ENCODE measurements at regions not wholly inside any gene's neighbourhood (a gene's known extent, or its start where the extent isn't known, plus 50 kb on each side); places are given as distances from the start of the nearest gene placed in this dataset.

DNA sequence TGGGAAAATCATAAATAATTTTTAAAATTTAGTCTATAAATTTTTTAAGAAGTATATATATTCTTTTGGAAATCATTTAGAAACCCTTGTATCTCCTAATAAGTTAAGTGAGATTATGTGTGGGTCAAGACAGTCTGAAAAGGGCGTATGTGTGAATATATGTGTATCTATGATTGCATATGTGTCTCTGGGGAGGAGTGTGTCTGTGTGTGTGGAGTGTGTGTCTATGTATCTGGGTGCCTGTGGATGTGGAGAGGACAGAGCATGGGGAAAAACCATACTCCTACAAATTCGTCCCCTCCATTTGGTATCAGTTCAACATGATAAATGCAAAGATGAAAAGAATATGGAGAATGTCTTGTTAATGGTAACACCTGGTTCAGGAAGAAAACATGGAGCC is 342.0 kb upstream of the ACTBL2 start:
- intact Hi-C loops (cut with DNase I; ENCODE audit: low total_unique reads), result loop anchor here (5.0 kb wide), 1 partner anchor 128 kb away; no protein-coding TSS in a partner anchor
- no peak overlapping the region for H3K4me3 ChIP-seq (ENCODE audit: low read depth, poor library complexity, severe bottlenecking)
- WGBS, 2 donors, result 81 to 82% methylated on average over 2 of the region's 2 CpGs
- no peak for TF ChIP-seq POLR2A (IDR thresholded peaks at IDR 0.05)
- TF ChIP-seq, protein P1, sequence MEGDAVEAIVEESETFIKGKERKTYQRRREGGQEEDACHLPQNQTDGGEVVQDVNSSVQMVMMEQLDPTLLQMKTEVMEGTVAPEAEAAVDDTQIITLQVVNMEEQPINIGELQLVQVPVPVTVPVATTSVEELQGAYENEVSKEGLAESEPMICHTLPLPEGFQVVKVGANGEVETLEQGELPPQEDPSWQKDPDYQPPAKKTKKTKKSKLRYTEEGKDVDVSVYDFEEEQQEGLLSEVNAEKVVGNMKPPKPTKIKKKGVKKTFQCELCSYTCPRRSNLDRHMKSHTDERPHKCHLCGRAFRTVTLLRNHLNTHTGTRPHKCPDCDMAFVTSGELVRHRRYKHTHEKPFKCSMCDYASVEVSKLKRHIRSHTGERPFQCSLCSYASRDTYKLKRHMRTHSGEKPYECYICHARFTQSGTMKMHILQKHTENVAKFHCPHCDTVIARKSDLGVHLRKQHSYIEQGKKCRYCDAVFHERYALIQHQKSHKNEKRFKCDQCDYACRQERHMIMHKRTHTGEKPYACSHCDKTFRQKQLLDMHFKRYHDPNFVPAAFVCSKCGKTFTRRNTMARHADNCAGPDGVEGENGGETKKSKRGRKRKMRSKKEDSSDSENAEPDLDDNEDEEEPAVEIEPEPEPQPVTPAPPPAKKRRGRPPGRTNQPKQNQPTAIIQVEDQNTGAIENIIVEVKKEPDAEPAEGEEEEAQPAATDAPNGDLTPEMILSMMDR (IDR thresholded peaks at IDR 0.05), result no peak
- no peak for DNase-seq (ENCODE audit: low spot score in 2 of 2)

DNA sequence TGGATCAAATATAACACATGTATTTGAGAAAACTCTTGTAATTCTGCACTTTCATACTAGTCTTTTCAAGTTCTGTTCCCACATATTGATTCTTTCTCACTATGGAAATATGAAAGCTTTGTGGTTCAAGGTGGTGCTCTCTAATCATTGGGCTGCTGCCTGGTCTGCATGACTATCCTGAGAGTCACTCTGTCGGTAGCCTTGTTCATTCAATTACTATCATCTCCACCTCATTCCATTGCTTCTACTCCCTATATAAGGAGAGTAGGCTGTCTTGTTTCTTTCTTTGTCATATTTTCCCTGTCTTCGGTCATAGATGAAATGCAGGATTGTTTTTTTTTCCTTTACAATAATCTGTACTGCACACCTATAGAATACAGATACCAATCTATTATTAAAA is 341.4 kb upstream of the ACTBL2 start:
- intact Hi-C loops (cut with DNase I; ENCODE audit: low total_unique reads), result loop anchor here (5.0 kb wide), 1 partner anchor 128 kb away; no protein-coding TSS in a partner anchor
- no peak overlapping the region for H3K4me3 ChIP-seq (ENCODE audit: low read depth, poor library complexity, severe bottlenecking)
- WGBS, 2 donors, result 54 to 83% methylated on average over 2 of the region's 2 CpGs
- no peak for TF ChIP-seq POLR2A (IDR thresholded peaks at IDR 0.05)
- TF ChIP-seq, protein P1 (IDR thresholded peaks at IDR 0.05), result no peak
- no peak for DNase-seq (ENCODE audit: low spot score in 2 of 2)

DNA sequence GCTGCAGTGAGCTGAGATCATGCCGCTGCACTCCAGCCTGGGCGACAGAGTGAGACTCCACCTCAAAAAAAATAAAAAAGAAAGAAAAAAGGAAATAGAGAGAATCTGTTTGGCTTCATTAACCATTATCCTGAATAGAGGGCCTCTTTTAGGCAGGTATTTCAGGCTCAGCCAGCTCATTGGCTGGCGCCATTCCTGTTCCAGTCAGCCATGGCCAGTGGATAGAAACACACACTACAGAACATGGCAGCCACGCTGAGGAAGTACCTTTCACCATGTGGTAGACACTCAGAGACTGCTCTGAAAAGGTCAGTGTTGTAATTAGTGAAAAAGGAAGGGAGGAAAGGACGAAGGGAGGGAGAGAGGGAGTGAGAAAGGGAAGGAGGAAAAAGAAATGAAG is 340.0 kb upstream of the ACTBL2 start:
- DNase-seq (ENCODE audit: low spot score in 2 of 2), result no peak
- WGBS, 2 donors, result 91 to 92% methylated on average over 5 of the region's 5 CpGs
- no peak overlapping the region for H3K4me3 ChIP-seq (ENCODE audit: low read depth, poor library complexity, severe bottlenecking)
- TF ChIP-seq, protein P1 (IDR thresholded peaks at IDR 0.05), result no peak
- no peak for TF ChIP-seq POLR2A (IDR thresholded peaks at IDR 0.05)
- intact Hi-C loops (cut with DNase I; ENCODE audit: low total_unique reads), result loop anchor here (5.0 kb wide), 1 partner anchor 130 kb away; no protein-coding TSS in a partner anchor

DNA sequence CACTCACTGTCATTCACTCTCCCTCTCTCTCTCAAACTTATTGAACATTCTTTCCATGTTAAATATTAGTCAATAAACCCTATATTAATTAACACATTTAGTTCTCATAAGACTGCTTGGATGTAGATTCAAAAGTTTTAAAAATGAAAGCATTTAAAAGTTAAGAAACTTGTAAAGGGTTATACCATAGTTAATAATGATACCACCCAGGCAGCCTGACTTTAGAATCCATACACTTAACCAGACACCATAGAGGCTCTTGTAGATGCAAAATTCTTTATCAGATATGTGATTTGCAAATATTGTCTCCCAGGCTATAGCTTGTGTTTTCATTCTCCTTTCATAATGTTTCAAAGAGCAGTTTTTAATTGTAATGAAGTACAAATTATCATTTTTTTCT is 335.8 kb upstream of the ACTBL2 start:
- DNase-seq (ENCODE audit: low spot score in 2 of 2), result no peak
- intact Hi-C loops (cut with DNase I; ENCODE audit: low total_unique reads), result no loop called here
- TF ChIP-seq, protein P1 (IDR thresholded peaks at IDR 0.05), result no peak
- no peak for TF ChIP-seq POLR2A (IDR thresholded peaks at IDR 0.05)
- no peak overlapping the region for H3K4me3 ChIP-seq (ENCODE audit: low read depth, poor library complexity, severe bottlenecking)

DNA sequence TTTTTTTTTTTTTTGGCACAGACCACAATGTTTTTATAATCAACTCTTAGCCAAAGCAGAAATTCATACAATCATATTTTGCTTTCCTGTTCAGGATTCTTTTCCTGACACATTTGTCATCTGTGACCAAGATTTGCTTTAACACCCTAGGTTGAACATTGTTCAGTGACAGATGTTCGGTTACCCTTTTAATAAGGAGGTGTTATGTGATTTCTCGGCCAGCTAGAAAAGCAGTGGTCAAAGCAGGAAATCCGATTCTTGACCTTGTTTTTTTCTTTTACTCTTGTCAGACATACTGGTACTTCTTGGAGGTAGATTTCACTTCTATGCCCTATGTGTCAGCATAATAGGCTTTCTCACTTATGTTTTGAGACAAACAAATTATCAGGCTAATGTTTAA is 335.3 kb upstream of the ACTBL2 start:
- TF ChIP-seq, protein P1 (IDR thresholded peaks at IDR 0.05), result no peak
- TF ChIP-seq POLR2A (IDR thresholded peaks at IDR 0.05), result no peak
- no peak for DNase-seq (ENCODE audit: low spot score in 2 of 2)
- 73 to 78% methylated on average over 3 of the region's 3 CpGs for WGBS, 2 donors
- intact Hi-C loops (cut with DNase I; ENCODE audit: low total_unique reads), result no loop called here
- no peak overlapping the region for H3K4me3 ChIP-seq (ENCODE audit: low read depth, poor library complexity, severe bottlenecking)

DNA sequence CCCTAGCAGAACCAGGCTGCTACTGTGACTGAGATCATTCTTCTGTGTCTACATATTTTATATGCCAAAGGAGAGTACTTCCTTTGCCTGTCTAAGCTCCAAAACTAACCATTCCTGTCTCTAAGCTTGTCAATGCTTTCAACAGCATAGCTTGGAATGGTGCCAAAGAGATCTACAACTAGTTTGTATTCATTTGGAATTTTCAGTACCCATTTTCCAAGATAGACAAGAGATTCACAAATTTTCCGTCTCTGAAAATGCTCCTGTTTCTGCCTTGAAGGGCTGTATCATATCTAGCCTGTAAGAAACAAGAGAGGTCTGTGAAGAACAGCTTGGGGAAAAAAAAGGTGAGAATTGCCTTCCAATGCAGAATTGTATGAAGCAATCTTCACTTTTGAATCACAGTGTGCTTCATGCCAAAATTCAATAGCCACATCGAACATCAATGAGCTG is 334.4 kb upstream of the ACTBL2 start:
- DNase-seq (ENCODE audit: low spot score in 2 of 2), result no peak
- 44 to 48% methylated on average over 2 of the region's 2 CpGs for WGBS, 2 donors
- no peak for TF ChIP-seq POLR2A (IDR thresholded peaks at IDR 0.05)
- TF ChIP-seq, protein P1 (IDR thresholded peaks at IDR 0.05), result no peak
- intact Hi-C loops (cut with DNase I; ENCODE audit: low total_unique reads), result no loop called here
- no peak overlapping the region for H3K4me3 ChIP-seq (ENCODE audit: low read depth, poor library complexity, severe bottlenecking)

Measured in lower leg skin (tissue), 4 donors.